GM18505 (cell line): ENCODE measurements at regions not wholly inside any gene's neighbourhood (a gene's known extent, or its start where the extent isn't known, plus 50 kb on each side); places are given as distances from the start of the nearest gene placed in this dataset.

Experiments used
- ATAC-seq: cut with Tn5 transposase; IDR thresholded peaks from one replicate; pipeline ENCODE4 v1.9.1; 2021; ENCODE audit not compliant: unreplicated experiment
- POLR2A ChIP-seq: IDR thresholded peaks from 4 replicates; pipeline ENCODE4 v1.6.1; 2011; ENCODE audit warnings: borderline replicate concordance; ENCODE audit not compliant: insufficient read depth, insufficient read length; ENCODE audit errors: extremely low read depth

DNA sequence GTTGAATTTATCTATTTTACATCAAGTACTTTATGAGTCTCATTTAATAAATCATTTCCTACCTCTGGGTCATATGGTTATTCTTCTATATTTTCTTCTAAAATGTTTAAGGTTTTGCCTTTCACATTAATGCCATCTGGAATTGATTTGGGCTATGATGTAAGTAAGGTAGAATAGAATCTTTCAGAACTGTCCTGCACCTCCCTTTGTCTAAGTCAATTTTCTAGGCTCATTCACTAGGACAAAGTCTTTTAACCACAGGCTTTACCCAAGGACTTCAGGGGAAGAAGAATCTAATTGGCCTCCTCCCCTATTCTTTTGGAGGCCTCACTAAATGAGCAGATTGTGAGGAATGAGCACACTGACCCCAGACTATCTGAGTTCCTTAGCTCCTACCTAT, 146.0 kb downstream of the BBOX1 start:
- no peak for TF ChIP-seq POLR2A
- ATAC-seq: no peak

DNA sequence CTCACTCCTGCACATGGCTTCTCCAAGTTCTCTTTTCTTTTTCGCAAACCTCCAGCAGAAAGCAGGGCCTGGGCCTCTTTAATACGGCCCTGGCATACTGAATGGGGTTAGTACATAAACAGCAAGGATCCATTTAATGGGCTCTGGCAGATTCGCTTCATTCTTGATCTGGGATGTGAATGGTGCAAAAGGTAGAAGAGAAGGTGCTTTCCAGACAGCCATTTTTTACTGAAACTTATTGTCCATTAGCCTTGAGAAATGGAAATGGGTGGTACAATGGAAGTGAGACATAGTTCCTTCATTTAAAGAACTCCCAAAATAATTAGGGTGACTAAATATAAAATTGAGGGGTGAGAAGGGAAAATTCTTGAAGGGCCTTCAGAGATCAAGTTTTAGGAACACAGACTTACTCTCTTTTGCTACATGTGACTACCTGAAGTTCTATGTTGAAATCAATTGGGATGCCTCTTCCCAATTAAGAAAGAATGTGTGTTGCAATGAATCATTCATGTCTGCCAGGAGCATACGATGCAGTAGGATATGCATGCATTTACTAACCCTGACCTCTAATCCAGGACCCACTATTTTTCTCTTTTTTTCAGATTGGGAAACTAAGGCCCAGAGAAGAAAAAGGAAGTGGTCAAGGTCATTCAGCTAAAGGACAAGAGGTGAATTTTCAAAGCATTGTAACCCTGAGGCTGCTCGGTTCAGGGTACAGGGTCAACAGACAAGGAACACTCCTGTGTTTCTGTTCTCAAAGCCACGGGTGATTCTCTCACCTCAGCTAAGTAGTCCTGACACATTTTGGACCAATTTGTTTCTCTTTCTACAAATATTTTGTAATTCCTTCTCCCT, 144.1 kb downstream of the BBOX1 start:
- no peak for TF ChIP-seq POLR2A
- no peak for ATAC-seq

DNA sequence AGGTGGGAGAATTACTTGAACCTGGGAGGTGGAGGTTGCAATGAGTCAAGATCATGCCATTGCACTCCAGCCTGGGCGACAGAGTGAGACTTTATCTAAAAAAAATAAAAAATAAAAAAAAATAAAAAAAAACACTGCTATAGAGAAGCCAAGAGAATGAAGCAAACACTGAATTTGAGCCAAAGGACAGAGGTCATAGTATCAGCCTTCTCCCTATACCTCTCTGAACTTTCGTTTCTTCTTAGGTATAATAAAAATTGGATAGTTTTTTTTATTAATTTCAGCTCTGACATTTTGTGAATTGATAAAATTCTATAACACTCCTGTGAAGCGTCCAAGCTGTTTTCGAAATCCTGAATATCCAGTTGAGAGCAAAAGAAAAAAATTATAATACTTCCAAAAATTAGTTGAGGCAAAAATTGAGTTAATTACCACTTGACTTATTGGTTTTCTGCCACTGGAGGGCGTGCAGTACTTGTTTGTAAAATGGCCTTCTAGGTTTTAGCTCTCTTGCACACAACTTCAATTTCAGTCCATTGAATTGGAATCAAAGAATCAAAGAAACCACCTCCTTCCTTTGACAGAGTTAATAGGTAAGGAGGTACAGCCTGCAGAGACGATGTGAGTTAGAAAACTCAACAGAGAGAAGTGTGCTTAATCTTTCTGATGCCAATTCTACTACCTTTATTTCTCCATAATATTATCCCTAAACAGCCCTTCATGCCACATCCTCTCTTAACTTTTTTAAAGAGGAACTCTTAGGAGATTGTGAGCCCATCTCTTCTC, 143.2 kb downstream of the BBOX1 start:
- ATAC-seq: no peak
- no peak for TF ChIP-seq POLR2A

DNA sequence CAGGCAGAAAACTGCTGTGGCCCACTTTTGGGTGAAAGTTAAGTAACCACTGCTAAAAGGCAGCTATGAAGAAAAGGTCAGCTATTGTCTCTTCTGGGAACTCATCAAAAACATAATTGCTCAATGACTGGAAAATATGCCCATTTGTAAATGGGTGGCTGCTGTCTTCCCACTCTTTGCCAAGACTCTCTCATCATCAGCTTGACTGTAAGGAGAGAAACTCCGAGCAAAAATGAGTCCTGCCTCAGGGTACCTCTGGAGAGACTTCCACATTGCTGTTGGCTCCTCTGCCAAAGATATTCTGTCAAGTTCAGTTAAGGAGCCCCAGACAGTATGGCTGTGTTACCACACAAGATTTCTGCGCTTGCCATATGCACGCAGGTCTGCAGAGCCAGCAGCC, 138.7 kb downstream of the BBOX1 start:
- ATAC-seq: no peak
- no peak for TF ChIP-seq POLR2A

DNA sequence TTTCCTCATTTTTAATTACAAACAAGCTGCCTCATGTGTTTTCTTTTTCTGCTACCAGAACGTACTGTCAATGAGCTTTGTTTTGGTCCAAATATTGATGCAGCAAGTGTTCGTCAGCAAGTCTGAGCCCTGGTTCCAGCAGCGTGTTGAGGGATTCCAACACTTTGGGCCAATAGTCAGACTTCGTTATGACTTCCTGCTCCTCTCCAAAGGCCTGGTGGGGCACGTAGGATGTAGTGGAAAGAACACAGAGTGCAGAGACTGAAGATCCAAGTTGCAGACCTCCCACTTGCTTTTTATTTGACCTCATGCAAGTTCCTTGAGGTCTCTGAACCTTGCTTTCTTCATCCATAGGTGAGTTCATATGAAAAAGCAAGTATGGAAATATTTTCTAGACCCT, 138.2 kb downstream of the BBOX1 start:
- ATAC-seq: no peak
- no peak for TF ChIP-seq POLR2A
